GM12865 (cell line): ENCODE measurements at regions not wholly inside any gene's neighbourhood (a gene's known extent, or its start where the extent isn't known, plus 50 kb on each side); places are given as distances from the start of the nearest gene placed in this dataset.
"Not testable (repeated sequence)": the region's sequence is repeated elsewhere in the genome, so short reads cannot be mapped to it uniquely, and the experiment has no call there.

Source experiments
- DNase-seq: peaks from one replicate; pipeline ENCODE4 v3.0.0; 2010; ENCODE audit warnings: low read depth
- H3K4me3 ChIP-seq: 2 replicates; pipeline ENCODE4 v1.5.1; 2011; ENCODE audit warnings: mild to moderate bottlenecking, low read depth, low read length, control low read depth
- CTCF ChIP-seq: IDR thresholded peaks from 2 replicates; pipeline ENCODE4 v1.5.1; 2011; ENCODE audit warnings: low read length, control low read depth, low read depth, inconsistent platforms; ENCODE audit not compliant: insufficient read depth; ENCODE audit errors: missing control alignments

GRCh38 chr2:186426153-186427016 is 59.7 kb upstream of the ZC3H15 start:
- DNase-seq, result peak; percentile 63
- no peak for TF ChIP-seq CTCF
- H3K4me3 ChIP-seq, result no peak overlapping the region

- DNase-seq, H3K4me3 ChIP-seq: not testable (repeated sequence)
Observed at GRCh38 chr2:186427017-186427350, 59.1 kb upstream of the ZC3H15 start.

GRCh38 chr2:186427970-186428369 is 58.1 kb upstream of the ZC3H15 start:
- H3K4me3 ChIP-seq, result no peak overlapping the region
- DNase-seq, result no peak
- no peak for TF ChIP-seq CTCF

GRCh38 chr2:186429104-186429503 is 57.0 kb upstream of the ZC3H15 start:
- no peak for DNase-seq
- no peak overlapping the region for H3K4me3 ChIP-seq
- TF ChIP-seq CTCF, result no peak

GRCh38 chr2:186431306-186431705 is 54.8 kb upstream of the ZC3H15 start:
- H3K4me3 ChIP-seq, result no peak overlapping the region
- TF ChIP-seq CTCF, result no peak
- no peak for DNase-seq

GRCh38 chr2:186433040-186433439 is 53.0 kb upstream of the ZC3H15 start:
- DNase-seq, result no peak
- no peak overlapping the region for H3K4me3 ChIP-seq
- no peak for TF ChIP-seq CTCF

- DNase-seq, result no peak
- H3K4me3 ChIP-seq, result no peak overlapping the region
- TF ChIP-seq CTCF, result no peak
Observed at GRCh38 chr2:186433777-186434432, 52.2 kb upstream of the ZC3H15 start.
